ENCODE measurements at regions not wholly inside any gene's neighbourhood (a gene's known extent, or its start where the extent isn't known, plus 50 kb on each side); places are given as distances from the start of the nearest gene placed in this dataset.

GRCh38 chr13:71244161-71244560 lies 622.8 kb downstream of the DACH1 start:
- Histone ChIP-seq H3K4me1 (ENCODE audit: control insufficient read depth in 1 of 2, insufficient read depth in 2 of 2, low read depth in 1 of 2, low read length in 1 of 2) (no peaks in the 10 kb centered on the region; a peak in 3 of 4 replicates), H3K36me3 (replicated peaks in 1 of 2; ENCODE audit: control insufficient read depth in 1 of 2, insufficient read depth in 2 of 2, low read length in 1 of 2) (no peaks in the 10 kb centered on the region), H3K27me3 (ENCODE audit: insufficient read depth) (no peaks in the 10 kb centered on the region), H3K9me3 (no peaks in the 10 kb centered on the region), H3K27ac (ENCODE audit: low read depth in 2 of 2, low read length in 1 of 2) (no peak overlapping the region), H3K79me2 (ENCODE audit: insufficient read depth) (no peaks in the 10 kb centered on the region), H2AFZ (ENCODE audit: low read depth) (no peak overlapping the region), H3K4me3 (ENCODE audit: low read depth in 2 of 2, low read length in 1 of 2) (no peak overlapping the region), H3K9me2 (no peaks in the 10 kb centered on the region; the same call in 1 of the 2 replicates), H3K4me2 (no peak overlapping the region), H3F3A (replicated peaks; ENCODE audit: insufficient read depth) (no peaks in the 10 kb centered on the region), H4K20me1 (ENCODE audit: insufficient read depth) (no peaks in the 10 kb centered on the region), H3K9ac (no peak overlapping the region)
- TF ChIP-seq TAF1 (IDR thresholded peaks at IDR 0.05; ENCODE audit: borderline replicate concordance, low read depth, low read length) (no peak), GABPA (IDR thresholded peaks at IDR 0.05; ENCODE audit: low read depth) (no peak), FOSL2 (IDR thresholded peaks at IDR 0.05; ENCODE audit: borderline replicate concordance, low read depth) (no peak), NFIC (IDR thresholded peaks at IDR 0.05; ENCODE audit: borderline replicate concordance) (no peak), RXRA (IDR thresholded peaks at IDR 0.05; ENCODE audit: borderline replicate concordance, low read depth) (no peak), MAX (IDR thresholded peaks at IDR 0.05; ENCODE audit: low read depth) (no peak), ELF1 (IDR thresholded peaks at IDR 0.05) (no peak), TCF12 (IDR thresholded peaks at IDR 0.05) (no peak), JUND (IDR thresholded peaks at IDR 0.05) (no peak), CHD2 (IDR thresholded peaks at IDR 0.05; ENCODE audit: low read length, partially characterized antibody) (no peak), FOXM1 (IDR thresholded peaks at IDR 0.05; ENCODE audit: low read depth) (no peak), EP300 (IDR thresholded peaks at IDR 0.05; ENCODE audit: borderline replicate concordance in 1 of 2, low read depth in 1 of 2, low read length in 1 of 2) (no peak), RCOR1 (IDR thresholded peaks at IDR 0.05; ENCODE audit: low read length) (no peak), MXI1 (IDR thresholded peaks at IDR 0.05; ENCODE audit: low read depth, low read length) (no peak), RAD21 (IDR thresholded peaks at IDR 0.05; ENCODE audit: low read length) (no peak), FOXJ3 (CRISPR knock-in tag; IDR thresholded peaks at IDR 0.05) (no peak)
- TF ChIP-seq, protein P1, sequence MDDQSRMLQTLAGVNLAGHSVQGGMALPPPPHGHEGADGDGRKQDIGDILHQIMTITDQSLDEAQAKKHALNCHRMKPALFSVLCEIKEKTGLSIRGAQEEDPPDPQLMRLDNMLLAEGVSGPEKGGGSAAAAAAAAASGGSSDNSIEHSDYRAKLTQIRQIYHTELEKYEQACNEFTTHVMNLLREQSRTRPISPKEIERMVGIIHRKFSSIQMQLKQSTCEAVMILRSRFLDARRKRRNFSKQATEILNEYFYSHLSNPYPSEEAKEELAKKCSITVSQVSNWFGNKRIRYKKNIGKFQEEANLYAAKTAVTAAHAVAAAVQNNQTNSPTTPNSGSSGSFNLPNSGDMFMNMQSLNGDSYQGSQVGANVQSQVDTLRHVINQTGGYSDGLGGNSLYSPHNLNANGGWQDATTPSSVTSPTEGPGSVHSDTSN (IDR thresholded peaks at IDR 0.05): no peak
- TF ChIP-seq, protein P2, sequence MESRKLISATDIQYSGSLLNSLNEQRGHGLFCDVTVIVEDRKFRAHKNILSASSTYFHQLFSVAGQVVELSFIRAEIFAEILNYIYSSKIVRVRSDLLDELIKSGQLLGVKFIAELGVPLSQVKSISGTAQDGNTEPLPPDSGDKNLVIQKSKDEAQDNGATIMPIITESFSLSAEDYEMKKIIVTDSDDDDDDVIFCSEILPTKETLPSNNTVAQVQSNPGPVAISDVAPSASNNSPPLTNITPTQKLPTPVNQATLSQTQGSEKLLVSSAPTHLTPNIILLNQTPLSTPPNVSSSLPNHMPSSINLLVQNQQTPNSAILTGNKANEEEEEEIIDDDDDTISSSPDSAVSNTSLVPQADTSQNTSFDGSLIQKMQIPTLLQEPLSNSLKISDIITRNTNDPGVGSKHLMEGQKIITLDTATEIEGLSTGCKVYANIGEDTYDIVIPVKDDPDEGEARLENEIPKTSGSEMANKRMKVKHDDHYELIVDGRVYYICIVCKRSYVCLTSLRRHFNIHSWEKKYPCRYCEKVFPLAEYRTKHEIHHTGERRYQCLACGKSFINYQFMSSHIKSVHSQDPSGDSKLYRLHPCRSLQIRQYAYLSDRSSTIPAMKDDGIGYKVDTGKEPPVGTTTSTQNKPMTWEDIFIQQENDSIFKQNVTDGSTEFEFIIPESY (IDR thresholded peaks at IDR 0.05; ENCODE audit: borderline replicate concordance, low read depth): no peak
- TF ChIP-seq, protein P3, sequence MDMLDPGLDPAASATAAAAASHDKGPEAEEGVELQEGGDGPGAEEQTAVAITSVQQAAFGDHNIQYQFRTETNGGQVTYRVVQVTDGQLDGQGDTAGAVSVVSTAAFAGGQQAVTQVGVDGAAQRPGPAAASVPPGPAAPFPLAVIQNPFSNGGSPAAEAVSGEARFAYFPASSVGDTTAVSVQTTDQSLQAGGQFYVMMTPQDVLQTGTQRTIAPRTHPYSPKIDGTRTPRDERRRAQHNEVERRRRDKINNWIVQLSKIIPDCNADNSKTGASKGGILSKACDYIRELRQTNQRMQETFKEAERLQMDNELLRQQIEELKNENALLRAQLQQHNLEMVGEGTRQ (IDR thresholded peaks at IDR 0.05; ENCODE audit: borderline replicate concordance, low read depth, low read length): no peak
- ChIA-PET POLR2A (no interaction called here), CTCF (interaction anchor here (0.9 to 1.4 kb wide), 3 partner anchors 10 to 635 kb away, joined by 5 to 8 read pairs (median 5); no protein-coding TSS in a partner anchor)
- 58% methylated on average over 3 of the region's 3 CpGs for WGBS (ENCODE audit: low lambda C conversion rate)
- no peak for DNase-seq
